Calu3 (cell line): ENCODE measurements at regions not wholly inside any gene's neighbourhood (a gene's known extent, or its start where the extent isn't known, plus 50 kb on each side); places are given as distances from the start of the nearest gene placed in this dataset.

ENCODE experiments used
- BruUV-seq: library from RNA; stranded (reverse); fragments of 400-500 nt; replicated peaks from 2 replicates; lab custom pipeline; 2021; lab: Mats Ljungman, UMichigan
- CTCF ChIA-PET: fragments of 300-600 bp; sonication (Branson Sonifier 250); formaldehyde crosslinking; loops from one replicate; lab custom pipeline; 2022; ENCODE audit warnings: antibody characterized with exemption; lab: Charles Lee
- DNase-seq: peaks from one replicate; pipeline ENCODE4 v3.0.0; 2022
- H3K27ac Mint-ChIP-seq: one replicate; pipeline ENCODE4 v1.8.0; 2022; ENCODE audit warnings: mixed read lengths; ENCODE audit not compliant: unreplicated experiment
- H3K27me3 Mint-ChIP-seq: one replicate; pipeline ENCODE4 v1.8.0; 2022; ENCODE audit warnings: mixed read lengths; ENCODE audit not compliant: unreplicated experiment
- H3K36me3 Mint-ChIP-seq: one replicate; pipeline ENCODE4 v1.8.0; 2022; ENCODE audit warnings: mild to moderate bottlenecking, moderate library complexity, mixed read lengths; ENCODE audit not compliant: insufficient read depth, unreplicated experiment
- H3K4me1 Mint-ChIP-seq: one replicate; pipeline ENCODE4 v1.8.0; 2022; ENCODE audit warnings: mild to moderate bottlenecking, low read depth, mixed read lengths; ENCODE audit not compliant: unreplicated experiment
- H3K4me3 Mint-ChIP-seq: one replicate; pipeline ENCODE4 v1.8.0; 2022; ENCODE audit warnings: mild to moderate bottlenecking, low read depth, moderate library complexity, mixed read lengths; ENCODE audit not compliant: unreplicated experiment
- H3K9me3 Mint-ChIP-seq: one replicate; pipeline ENCODE4 v1.8.0; 2022; ENCODE audit warnings: low read depth, mixed read lengths; ENCODE audit not compliant: unreplicated experiment
- CTCF ChIP-seq: fragments of 200-600 bp; IDR thresholded peaks from one replicate; pipeline ENCODE4 v1.8.0; 2022; ENCODE audit warnings: antibody characterized with exemption; ENCODE audit not compliant: unreplicated experiment
- intact Hi-C: fragments of 100-400 bp; cut with micrococcal nuclease; formaldehyde crosslinking; loops from one replicate; pipeline ENCODE4 v1.10.0; 2022; ENCODE audit not compliant: unreplicated experiment

- peaks cover 12% of the 10 kb centered on the region for H3K9me3 Mint-ChIP-seq
- CTCF ChIA-PET, result no interaction called here
- H3K36me3 Mint-ChIP-seq, result no peaks in the 10 kb centered on the region
- intact Hi-C loops, result no loop called here
- DNase-seq, result no peak
- no peaks in the 10 kb centered on the region for H3K4me1 Mint-ChIP-seq
- BruUV-seq, result no TSS peak
- no peaks in the 10 kb centered on the region for H3K27me3 Mint-ChIP-seq
- TF ChIP-seq CTCF, result no peak
- H3K27ac Mint-ChIP-seq, result no peak overlapping the region
- no peak overlapping the region for H3K4me3 Mint-ChIP-seq
Observed at GRCh38 chr16:65624229-65624628, 502.4 kb upstream of the CDH11 start.

- no peak for DNase-seq
- no TSS peak for BruUV-seq
- no peak for TF ChIP-seq CTCF
- Mint-ChIP-seq H3K27me3 (no peaks in the 10 kb centered on the region), H3K9me3 (peaks cover 8% of the 10 kb centered on the region), H3K4me1 (no peaks in the 10 kb centered on the region), H3K36me3 (no peaks in the 10 kb centered on the region), H3K4me3 (no peak overlapping the region), H3K27ac (no peak overlapping the region)
- CTCF ChIA-PET, result no interaction called here
- intact Hi-C loops, result no loop called here
Observed at GRCh38 chr16:65622871-65623270, 501.0 kb upstream of the CDH11 start.

- H3K9me3 Mint-ChIP-seq, result peaks cover 8% of the 10 kb centered on the region
- BruUV-seq, result no TSS peak
- no peak overlapping the region for H3K27ac Mint-ChIP-seq
- H3K36me3 Mint-ChIP-seq, result no peaks in the 10 kb centered on the region
- no peaks in the 10 kb centered on the region for H3K27me3 Mint-ChIP-seq
- no peaks in the 10 kb centered on the region for H3K4me1 Mint-ChIP-seq
- intact Hi-C loops, result no loop called here
- DNase-seq, result no peak
- CTCF ChIA-PET, result no interaction called here
- no peak for TF ChIP-seq CTCF
- no peak overlapping the region for H3K4me3 Mint-ChIP-seq
Observed at GRCh38 chr16:65622151-65622550, 500.3 kb upstream of the CDH11 start.

- Mint-ChIP-seq H3K36me3 (no peaks in the 10 kb centered on the region), H3K9me3 (peaks cover 8% of the 10 kb centered on the region), H3K4me1 (no peaks in the 10 kb centered on the region), H3K27me3 (no peaks in the 10 kb centered on the region), H3K4me3 (no peak overlapping the region), H3K27ac (no peak overlapping the region)
- CTCF ChIA-PET, result no interaction called here
- DNase-seq, result no peak
- intact Hi-C loops, result no loop called here
- BruUV-seq, result no TSS peak
- TF ChIP-seq CTCF, result no peak
Observed at GRCh38 chr16:65621640-65622039, 499.8 kb upstream of the CDH11 start.
